ENCODE measurements at regions not wholly inside any gene's neighbourhood (a gene's known extent, or its start where the extent isn't known, plus 50 kb on each side); places are given as distances from the start of the nearest gene placed in this dataset.

- TF ChIP-seq Cebpa-rat (IDR thresholded peaks at IDR 0.05): no peak
- no peaks in the 10 kb centered on the region for H4K20me1 ChIP-seq
- peaks cover 21 to 29% (median 23%) of the 10 kb centered on the region in 11 experiments for H3K9me3 ChIP-seq (replicated peaks in 1 of 11)
- peaks cover 0 to 19% (median 0%) of the 10 kb centered on the region in 11 experiments; a peak in 5 of 22 replicates for H3K36me3 ChIP-seq
- no peak overlapping the region for H3K27ac ChIP-seq
- H3K4me1 ChIP-seq: no peaks in the 10 kb centered on the region
- no peak overlapping the region for H3K9ac ChIP-seq
- H3K4me3 ChIP-seq: no peak overlapping the region
- H3K4me2 ChIP-seq: no peak overlapping the region
- H3K27me3 ChIP-seq: no peaks in the 10 kb centered on the region
These were observed 104.1 kb downstream of the DISP1 start for GRCh38 chr1:222918801-222919477.

DNA sequence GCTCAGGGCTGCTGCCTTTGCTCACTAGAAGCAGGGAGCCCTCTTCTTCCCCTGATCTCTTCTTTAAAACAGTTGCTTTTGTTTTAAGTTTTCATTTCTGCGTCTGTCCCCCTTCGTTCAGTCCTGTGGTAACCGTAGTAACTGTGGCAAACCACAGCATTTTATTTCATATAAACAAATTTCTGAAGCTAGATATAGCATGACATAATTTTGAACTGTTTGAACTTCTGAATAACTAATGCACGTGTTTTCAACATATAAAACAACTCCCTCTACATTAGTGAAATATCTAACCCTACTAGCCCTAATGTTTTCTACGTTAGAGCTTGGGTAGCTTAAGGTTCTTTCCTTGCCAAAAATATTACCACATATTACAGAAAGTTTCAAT, 104.6 kb downstream of the DISP1 start:
- Histone ChIP-seq H3K4me1 (no peaks in the 10 kb centered on the region), H3K27ac (no peak overlapping the region), H3K9ac (no peak overlapping the region), H4K20me1 (no peaks in the 10 kb centered on the region), H3K36me3 (peaks cover 0 to 19% (median 0%) of the 10 kb centered on the region in 11 experiments; a peak in 5 of 22 replicates), H3K9me3 (replicated peaks in 1 of 11) (peaks cover 21 to 29% (median 23%) of the 10 kb centered on the region in 11 experiments), H3K27me3 (no peaks in the 10 kb centered on the region), H3K4me2 (no peak overlapping the region), H3K4me3 (no peak overlapping the region)
- no peak for TF ChIP-seq Cebpa-rat (IDR thresholded peaks at IDR 0.05)

GRCh38 chr1:222920169-222920568, 105.3 kb downstream of the DISP1 start:
- H3K4me2 ChIP-seq: no peak overlapping the region
- H3K4me1 ChIP-seq: no peaks in the 10 kb centered on the region
- H3K36me3 ChIP-seq: peaks cover 0 to 19% (median 0%) of the 10 kb centered on the region in 11 experiments; a peak in 5 of 22 replicates
- TF ChIP-seq Cebpa-rat (IDR thresholded peaks at IDR 0.05): no peak
- H3K9me3 ChIP-seq (replicated peaks in 1 of 11): peaks cover 21 to 29% (median 23%) of the 10 kb centered on the region in 11 experiments
- H3K4me3 ChIP-seq: no peak overlapping the region
- H3K27me3 ChIP-seq: no peaks in the 10 kb centered on the region
- H3K27ac ChIP-seq: no peak overlapping the region
- H3K9ac ChIP-seq: no peak overlapping the region
- no peaks in the 10 kb centered on the region for H4K20me1 ChIP-seq

- no peak overlapping the region for H3K9ac ChIP-seq
- H3K4me2 ChIP-seq: no peak overlapping the region
- H3K9me3 ChIP-seq (replicated peaks in 1 of 11): peaks cover 11 to 13% (median 12%) of the 10 kb centered on the region in 11 experiments
- no peaks in the 10 kb centered on the region for H4K20me1 ChIP-seq
- H3K27me3 ChIP-seq: no peaks in the 10 kb centered on the region
- H3K27ac ChIP-seq: no peak overlapping the region
- H3K4me3 ChIP-seq: no peak overlapping the region
- no peak for TF ChIP-seq Cebpa-rat (IDR thresholded peaks at IDR 0.05)
- H3K4me1 ChIP-seq: no peaks in the 10 kb centered on the region
- H3K36me3 ChIP-seq: peaks cover 0 to 10% (median 0%) of the 10 kb centered on the region in 11 experiments; a peak in 5 of 22 replicates
These were observed 107.1 kb downstream of the DISP1 start for GRCh38 chr1:222921945-222922344.

DNA sequence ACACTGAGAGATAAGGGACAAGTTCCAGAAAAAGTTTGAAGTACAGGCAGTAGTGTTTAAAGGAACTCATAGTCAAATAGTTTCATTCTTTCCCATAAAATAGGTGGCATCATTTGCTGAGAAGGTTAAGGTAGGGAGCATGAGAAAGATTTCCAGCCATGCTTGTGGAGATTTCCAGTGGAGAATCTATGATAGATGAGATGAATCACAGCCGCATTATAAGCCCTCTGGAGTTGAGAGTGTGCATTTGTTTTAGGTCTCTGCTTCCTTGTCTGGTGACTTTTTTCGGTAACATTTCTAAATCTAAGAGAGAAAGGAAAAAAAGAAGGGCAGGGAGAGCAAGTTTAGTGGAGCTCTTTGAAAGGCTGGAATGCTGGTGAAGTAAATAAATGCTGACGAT, 108.7 kb downstream of the DISP1 start:
- Histone ChIP-seq H3K36me3 (no peaks in the 10 kb centered on the region), H3K4me2 (no peak overlapping the region), H3K4me1 (no peaks in the 10 kb centered on the region), H3K9ac (no peak overlapping the region), H3K4me3 (no peak overlapping the region), H3K27me3 (no peaks in the 10 kb centered on the region), H3K9me3 (replicated peaks in 1 of 11) (no peaks in the 10 kb centered on the region), H4K20me1 (no peaks in the 10 kb centered on the region), H3K27ac (no peak overlapping the region)
- TF ChIP-seq Cebpa-rat (IDR thresholded peaks at IDR 0.05): no peak

GRCh38 chr1:222924136-222924706, 109.4 kb downstream of the DISP1 start:
- Histone ChIP-seq H3K9ac (no peak overlapping the region), H3K9me3 (replicated peaks in 1 of 11) (no peaks in the 10 kb centered on the region), H3K4me1 (no peaks in the 10 kb centered on the region), H4K20me1 (no peaks in the 10 kb centered on the region), H3K4me3 (no peak overlapping the region), H3K27ac (no peak overlapping the region), H3K4me2 (no peak overlapping the region), H3K36me3 (no peaks in the 10 kb centered on the region), H3K27me3 (no peaks in the 10 kb centered on the region)
- TF ChIP-seq Cebpa-rat (IDR thresholded peaks at IDR 0.05): no peak

DNA sequence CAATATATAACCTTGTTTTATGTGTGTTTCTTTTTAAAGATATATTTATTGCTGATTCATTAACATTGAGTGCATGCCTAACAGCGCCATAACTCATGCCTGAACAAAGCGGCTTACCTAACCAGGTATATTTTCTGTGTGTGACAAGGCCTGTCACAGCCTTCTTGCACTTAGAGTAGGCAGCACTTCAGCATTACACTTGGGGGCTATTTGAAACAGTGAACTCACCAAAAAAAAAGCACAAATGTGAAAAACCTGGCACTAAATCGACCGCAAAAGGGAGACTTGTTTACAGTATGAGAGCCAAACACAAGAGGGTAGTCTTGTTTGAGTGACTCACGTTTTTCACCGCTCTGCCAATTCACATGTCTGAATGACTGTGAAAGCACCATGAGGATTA, 111.7 kb downstream of the DISP1 start:
- Histone ChIP-seq H3K27me3 (no peaks in the 10 kb centered on the region), H4K20me1 (no peaks in the 10 kb centered on the region), H3K4me1 (no peaks in the 10 kb centered on the region), H3K9me3 (replicated peaks in 1 of 11) (no peaks in the 10 kb centered on the region), H3K36me3 (no peaks in the 10 kb centered on the region), H3K4me3 (no peak overlapping the region), H3K27ac (no peak overlapping the region), H3K9ac (no peak overlapping the region), H3K4me2 (no peak overlapping the region)
- no peak for TF ChIP-seq Cebpa-rat (IDR thresholded peaks at IDR 0.05)

DNA sequence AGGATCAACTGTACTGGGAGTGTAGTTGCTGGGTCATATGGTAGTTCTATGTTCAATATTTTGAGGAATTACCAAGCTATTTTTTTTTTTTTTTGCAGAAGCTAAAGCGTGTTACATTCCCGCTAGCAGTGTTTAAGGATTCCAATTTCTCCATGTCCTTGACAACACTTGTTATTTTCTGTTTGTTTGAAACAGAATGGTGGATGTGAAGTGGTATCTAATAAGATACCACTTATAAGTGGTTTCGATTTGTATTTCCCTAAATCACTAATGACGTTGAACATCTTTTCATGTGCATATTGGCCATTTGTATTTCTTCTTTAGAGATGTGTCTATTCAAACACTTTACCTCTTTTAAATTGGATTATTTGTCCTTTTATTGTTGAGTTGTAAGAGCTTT, 112.2 kb downstream of the DISP1 start:
- Histone ChIP-seq H3K9ac (no peak overlapping the region), H3K4me2 (no peak overlapping the region), H4K20me1 (no peaks in the 10 kb centered on the region), H3K4me3 (no peak overlapping the region), H3K9me3 (replicated peaks in 1 of 11) (no peaks in the 10 kb centered on the region), H3K27me3 (no peaks in the 10 kb centered on the region), H3K4me1 (no peaks in the 10 kb centered on the region), H3K27ac (no peak overlapping the region), H3K36me3 (no peaks in the 10 kb centered on the region)
- no peak for TF ChIP-seq Cebpa-rat (IDR thresholded peaks at IDR 0.05)

GRCh38 chr1:222928212-222928611, 113.4 kb downstream of the DISP1 start:
- Histone ChIP-seq H3K4me3 (no peak overlapping the region), H3K9ac (no peak overlapping the region), H4K20me1 (no peaks in the 10 kb centered on the region), H3K4me1 (no peaks in the 10 kb centered on the region), H3K27me3 (no peaks in the 10 kb centered on the region), H3K36me3 (no peaks in the 10 kb centered on the region), H3K4me2 (no peak overlapping the region), H3K27ac (no peak overlapping the region), H3K9me3 (replicated peaks in 1 of 11) (no peaks in the 10 kb centered on the region)
- TF ChIP-seq Cebpa-rat (IDR thresholded peaks at IDR 0.05): no peak

GRCh38 chr1:222930070-222930469, 115.2 kb downstream of the DISP1 start:
- no peak overlapping the region for H3K4me2 ChIP-seq
- H3K4me3 ChIP-seq: no peak overlapping the region
- no peaks in the 10 kb centered on the region for H4K20me1 ChIP-seq
- no peak overlapping the region for H3K27ac ChIP-seq
- no peak for TF ChIP-seq Cebpa-rat (IDR thresholded peaks at IDR 0.05)
- no peaks in the 10 kb centered on the region for H3K27me3 ChIP-seq
- H3K9me3 ChIP-seq (replicated peaks in 1 of 11): no peaks in the 10 kb centered on the region
- H3K4me1 ChIP-seq: no peaks in the 10 kb centered on the region
- no peaks in the 10 kb centered on the region for H3K36me3 ChIP-seq
- H3K9ac ChIP-seq: no peak overlapping the region
